OCI-LY7 (cell line): ENCODE measurements at regions not wholly inside any gene's neighbourhood (a gene's known extent, or its start where the extent isn't known, plus 50 kb on each side); places are given as distances from the start of the nearest gene placed in this dataset.

Experiments used
- BruUV-seq: library from RNA; stranded (reverse); fragments of 400-500 nt; replicated peaks from 2 replicates; lab custom pipeline; 2021; lab: Mats Ljungman, UMichigan
- CTCF ChIA-PET: fragments of 300-600 bp; sonication (Branson Sonifier 250); formaldehyde crosslinking; loops from one replicate; lab custom pipeline; 2022; ENCODE audit warnings: antibody characterized with exemption; ENCODE audit not compliant: unreplicated experiment; lab: Charles Lee
- POLR2A ChIA-PET: fragments of 300-600 bp; sonication (Branson Sonifier 250); formaldehyde crosslinking; loops from one replicate; lab custom pipeline; 2022; ENCODE audit warnings: antibody characterized with exemption; lab: Charles Lee
- DNase-seq: peaks from one replicate; pipeline ENCODE4 v3.0.0-alpha.2; 2015; ENCODE audit warnings: low spot score
- H2AFZ ChIP-seq: fragments of 200-600 bp; sonication (generic), shearing (Covaris generic); 2 replicates; pipeline ENCODE4 v1.6.1; 2014; ENCODE audit warnings: mild to moderate bottlenecking, antibody characterized with exemption, low read length, moderate library complexity
- H3K27ac ChIP-seq: fragments of 200-600 bp; sonication (generic); 2 replicates; pipeline ENCODE4 v1.5.1; 2014; ENCODE audit warnings: mixed run types, low read depth, mild to moderate bottlenecking, moderate library complexity, low read length, inconsistent platforms; ENCODE audit not compliant: poor library complexity, severe bottlenecking
- H3K36me3 ChIP-seq: fragments of 200-600 bp; sonication (generic); 2 replicates; pipeline ENCODE4 v1.6.1; 2014; ENCODE audit warnings: mild to moderate bottlenecking, antibody characterized with exemption, low read length, moderate library complexity, mixed read lengths; ENCODE audit not compliant: insufficient read depth
- H3K4me1 ChIP-seq: fragments of 200-600 bp; sonication (generic); 2 replicates; pipeline ENCODE4 v1.5.1; 2014; ENCODE audit warnings: mild to moderate bottlenecking, low read length; ENCODE audit not compliant: insufficient read depth, poor library complexity, severe bottlenecking
- H3K4me2 ChIP-seq: fragments of 200-600 bp; sonication (generic); 2 replicates; pipeline ENCODE4 v1.6.1; 2014; ENCODE audit warnings: mild to moderate bottlenecking, low read length
- H3K4me3 ChIP-seq: fragments of 200-600 bp; sonication (generic); 2 replicates; pipeline ENCODE4 v1.5.1; 2014; ENCODE audit warnings: mild to moderate bottlenecking, low read depth, low read length; ENCODE audit not compliant: poor library complexity, severe bottlenecking
- H3K79me2 ChIP-seq: fragments of 200-600 bp; sonication (generic); 2 replicates; pipeline ENCODE4 v1.6.1; 2016; ENCODE audit warnings: low read depth, mild to moderate bottlenecking, low read length, moderate library complexity, mixed read lengths; ENCODE audit not compliant: insufficient read depth
- H3K9me2 ChIP-seq: fragments of 200-600 bp; sonication (generic); 2 replicates; pipeline ENCODE4 v1.6.1; 2016; ENCODE audit warnings: mild to moderate bottlenecking, low read length, mixed read lengths; ENCODE audit not compliant: insufficient read depth
- H3K9me3 ChIP-seq: fragments of 200-600 bp; sonication (generic); 2 replicates; pipeline ENCODE4 v1.6.1; 2014; ENCODE audit warnings: mild to moderate bottlenecking, mixed run types, low read length, mixed read lengths
- H4K20me1 ChIP-seq: fragments of 200-600 bp; sonication (generic); 2 replicates; pipeline ENCODE4 v1.6.1; 2014; ENCODE audit warnings: mild to moderate bottlenecking, antibody characterized with exemption, low read length, moderate library complexity, mixed read lengths; ENCODE audit not compliant: insufficient read depth
- EZH2phosphoT487 ChIP-seq: fragments of 200-600 bp; sonication (generic); IDR thresholded peaks from 2 replicates; pipeline ENCODE4 v1.6.1; 2018; ENCODE audit warnings: low read depth, borderline replicate concordance, mild to moderate bottlenecking, mixed run types, antibody characterized with exemption, low read length, moderate library complexity, mixed read lengths
- intact Hi-C: fragments of 100-400 bp; cut with micrococcal nuclease; formaldehyde crosslinking; loops from one replicate; pipeline ENCODE4 v1.10.0; 2022; ENCODE audit not compliant: unreplicated experiment
- TF ChIP-seq, protein P1 (sequence below): fragments of 200-600 bp; sonication (generic); conservative IDR thresholded peaks from 2 replicates; pipeline ENCODE4 v1.5.1; 2014; ENCODE audit warnings: mild to moderate bottlenecking, antibody characterized with exemption, low read length, moderate library complexity, mixed read lengths

GRCh38 chr5:40017135-40017534, 592.4 kb upstream of the DAB2 start:
- no peaks in the 10 kb centered on the region for H3K9me2 ChIP-seq
- POLR2A ChIA-PET: no interaction called here
- H3K27ac ChIP-seq: no peak overlapping the region
- no peaks in the 10 kb centered on the region for H4K20me1 ChIP-seq
- no peak for DNase-seq
- H3K4me1 ChIP-seq: no peaks in the 10 kb centered on the region
- H2AFZ ChIP-seq: no peak overlapping the region
- TF ChIP-seq, protein P1, sequence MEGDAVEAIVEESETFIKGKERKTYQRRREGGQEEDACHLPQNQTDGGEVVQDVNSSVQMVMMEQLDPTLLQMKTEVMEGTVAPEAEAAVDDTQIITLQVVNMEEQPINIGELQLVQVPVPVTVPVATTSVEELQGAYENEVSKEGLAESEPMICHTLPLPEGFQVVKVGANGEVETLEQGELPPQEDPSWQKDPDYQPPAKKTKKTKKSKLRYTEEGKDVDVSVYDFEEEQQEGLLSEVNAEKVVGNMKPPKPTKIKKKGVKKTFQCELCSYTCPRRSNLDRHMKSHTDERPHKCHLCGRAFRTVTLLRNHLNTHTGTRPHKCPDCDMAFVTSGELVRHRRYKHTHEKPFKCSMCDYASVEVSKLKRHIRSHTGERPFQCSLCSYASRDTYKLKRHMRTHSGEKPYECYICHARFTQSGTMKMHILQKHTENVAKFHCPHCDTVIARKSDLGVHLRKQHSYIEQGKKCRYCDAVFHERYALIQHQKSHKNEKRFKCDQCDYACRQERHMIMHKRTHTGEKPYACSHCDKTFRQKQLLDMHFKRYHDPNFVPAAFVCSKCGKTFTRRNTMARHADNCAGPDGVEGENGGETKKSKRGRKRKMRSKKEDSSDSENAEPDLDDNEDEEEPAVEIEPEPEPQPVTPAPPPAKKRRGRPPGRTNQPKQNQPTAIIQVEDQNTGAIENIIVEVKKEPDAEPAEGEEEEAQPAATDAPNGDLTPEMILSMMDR: no peak
- TF ChIP-seq EZH2phosphoT487: no peak
- H3K79me2 ChIP-seq: no peaks in the 10 kb centered on the region
- no peaks in the 10 kb centered on the region for H3K9me3 ChIP-seq
- intact Hi-C loops: no loop called here
- CTCF ChIA-PET: no interaction called here
- H3K36me3 ChIP-seq: no peaks in the 10 kb centered on the region
- no peak overlapping the region for H3K4me3 ChIP-seq
- no peak overlapping the region for H3K4me2 ChIP-seq
- no TSS peak for BruUV-seq

- CTCF ChIA-PET: no interaction called here
- Histone ChIP-seq H3K9me3 (no peaks in the 10 kb centered on the region), H3K27ac (no peak overlapping the region), H4K20me1 (no peaks in the 10 kb centered on the region), H3K4me2 (no peak overlapping the region), H3K9me2 (0 out of 2 replicates have a peak, but pooled peaks cover 2% of the 10 kb centered on the region), H2AFZ (no peak overlapping the region), H3K4me3 (no peak overlapping the region), H3K79me2 (no peaks in the 10 kb centered on the region), H3K36me3 (no peaks in the 10 kb centered on the region), H3K4me1 (no peaks in the 10 kb centered on the region)
- no TSS peak for BruUV-seq
- POLR2A ChIA-PET: no interaction called here
- no peak for DNase-seq
- TF ChIP-seq, protein P1: no peak
- TF ChIP-seq EZH2phosphoT487: no peak
- intact Hi-C loops: no loop called here
These were observed 585.7 kb upstream of the DAB2 start for GRCh38 chr5:40010436-40010835.

- no peaks in the 10 kb centered on the region for H3K79me2 ChIP-seq
- DNase-seq: no peak
- no peaks in the 10 kb centered on the region for H3K4me1 ChIP-seq
- H2AFZ ChIP-seq: no peak overlapping the region
- no peak overlapping the region for H3K4me3 ChIP-seq
- no peak overlapping the region for H3K27ac ChIP-seq
- 0 out of 2 replicates have a peak, but pooled peaks cover 2% of the 10 kb centered on the region for H3K9me2 ChIP-seq
- POLR2A ChIA-PET: no interaction called here
- no peaks in the 10 kb centered on the region for H3K36me3 ChIP-seq
- no peak overlapping the region for H3K4me2 ChIP-seq
- TF ChIP-seq, protein P1: no peak
- TF ChIP-seq EZH2phosphoT487: no peak
- CTCF ChIA-PET: no interaction called here
- intact Hi-C loops: no loop called here
- H4K20me1 ChIP-seq: no peaks in the 10 kb centered on the region
- no peaks in the 10 kb centered on the region for H3K9me3 ChIP-seq
- no TSS peak for BruUV-seq
These were observed 581.5 kb upstream of the DAB2 start for GRCh38 chr5:40006260-40006659.
